Transverse colon (tissue), 4 donors: ENCODE measurements at regions not wholly inside any gene's neighbourhood (a gene's known extent, or its start where the extent isn't known, plus 50 kb on each side); places are given as distances from the start of the nearest gene placed in this dataset.

ENCODE experiments used
- DNase-seq: peaks from one replicate; pipeline ENCODE4 v3.0.0-alpha.2; 2019
- H3K27ac ChIP-seq, 4 donors: fragments of 200-600 bp; sonication (generic); 2 replicates each; pipeline ENCODE4 v1.5.1; 2016 to 2018; ENCODE audit warnings: inconsistent platforms in 4 of 4
- H3K27me3 ChIP-seq: fragments of 200-600 bp; sonication (generic); 2 replicates; pipeline ENCODE4 v1.5.1; 2017; ENCODE audit warnings: inconsistent platforms
- H3K36me3 ChIP-seq, 4 donors: fragments of 200-600 bp; sonication (generic); 2 replicates each; pipeline ENCODE4 v1.5.1; 2017 to 2019; ENCODE audit warnings: inconsistent platforms in 4 of 4
- H3K4me1 ChIP-seq, 4 donors: fragments of 200-600 bp; sonication (generic); 2 replicates each; pipeline ENCODE4 v1.5.1; 2017 to 2020; ENCODE audit warnings: inconsistent platforms in 4 of 4
- H3K4me3 ChIP-seq, 4 donors: fragments of 200-600 bp; sonication (generic); 1 replicate in 1 of 4; 2 replicates in 3 of 4; pipeline versions ENCODE4 v1.5.1 to v1.6.1; 2017 to 2019; ENCODE audit warnings: inconsistent platforms in 4 of 4
- H3K9me3 ChIP-seq, 2 donors: fragments of 200-600 bp; sonication (generic); 2 replicates each; pipeline ENCODE4 v1.5.1; 2017 to 2019; ENCODE audit warnings: inconsistent platforms in 2 of 2
- CTCF ChIP-seq, 5 experiments: fragments of 200-600 bp in 3 of 5; fragments of 450-650 bp in 2 of 5; sonication (generic) in 3 of 5; IDR thresholded peaks; 1 replicate in 2 of 5; 2 replicates in 3 of 5; pipeline ENCODE4 v1.5.1; 2016 to 2017; ENCODE audit warnings: antibody characterized with exemption in 5 of 5, inconsistent platforms in 3 of 5, mild to moderate bottlenecking in 2 of 5, moderate library complexity in 1 of 5
- EP300 ChIP-seq: sonication (generic); formaldehyde crosslinking; IDR thresholded peaks from one replicate; pipeline ENCODE4 v1.6.1; 2017; ENCODE audit warnings: antibody characterized with exemption, low read depth
- POLR2A ChIP-seq: fragments of 450-650 bp; IDR thresholded peaks from one replicate; pipeline ENCODE4 v1.6.1; 2016; ENCODE audit warnings: antibody characterized with exemption, mild to moderate bottlenecking, moderate library complexity
- POLR2AphosphoS5 ChIP-seq, 3 donors: sonication (generic); formaldehyde crosslinking; IDR thresholded peaks; one replicate each; pipeline ENCODE4 v1.6.1; 2016; ENCODE audit warnings: antibody characterized with exemption in 3 of 3
- whole genome bisulfite sequencing, 2 donors: methylation state at CpG; one replicate each; pipeline ENCODE4 v1.1.5; 2018; ENCODE audit warnings: low coverage in 1 of 2; 5-methylcytosine and 5-hydroxymethylcytosine counted together
- in situ Hi-C, 4 donors: fragments of 200-750 bp; cut with MboI; loops; one replicate each; pipeline versions ENCODE4 v1.15.0 to v1.15.1; 2017; ENCODE audit warnings: low sequenced_read_pairs in 3 of 4, low pct_ligation_motif_present in 1 of 4, low pct_unique_long_range_greater_than_20kb in 1 of 4
- intact Hi-C: fragments of 100-400 bp; cut with DNase I; formaldehyde crosslinking; loops from one replicate; pipeline ENCODE4 v1.15.1; 2023; ENCODE audit warnings: low total_unique reads

- Histone ChIP-seq H3K27me3 (no peaks in the 10 kb centered on the region), H3K4me1 (peaks cover 0 to 31% (median 24%) of the 10 kb centered on the region in 4 donors), H3K36me3 (no peaks in the 10 kb centered on the region), H3K4me3 (no peak overlapping the region), H3K27ac (peak overlapping the region; percentile 43 to 57 (median 52)), H3K9me3 (no peaks in the 10 kb centered on the region)
- no peak for DNase-seq
- in situ Hi-C loops (loop anchor here in 3 of 4 donors (10.0 to 25.0 kb wide), 3 partner anchors 978 to 1253 kb away; no protein-coding TSS in a partner anchor), intact Hi-C loops (no loop called here)
- TF ChIP-seq POLR2AphosphoS5 (IDR thresholded peaks at IDR 0.05) (peak in 1 of 3 donors; percentile 40), CTCF (IDR thresholded peaks at IDR 0.05) (no peak)
- 71 to 83% methylated on average over 4 to 5 of the region's 5 CpGs for WGBS, 2 donors
Measured at GRCh38 chr11:111440416-111441205, 61.5 kb upstream of the POU2AF1 start.

- 100% methylated on average over 1 of the region's 1 CpG; no CpG with 5 or more reads in 1 of the 2 donors for WGBS, 2 donors
- Histone ChIP-seq H3K27me3 (no peaks in the 10 kb centered on the region), H3K4me3 (no peak overlapping the region), H3K4me1 (peaks cover 0 to 31% (median 23%) of the 10 kb centered on the region in 4 donors), H3K9me3 (no peaks in the 10 kb centered on the region), H3K36me3 (no peaks in the 10 kb centered on the region), H3K27ac (peak overlapping the region in 3 of 4 donors; percentile 26 to 57 (median 43))
- in situ Hi-C loops = loop anchor here in 3 of 4 donors (10.0 to 25.0 kb wide), 3 partner anchors 978 to 1253 kb away; no protein-coding TSS in a partner anchor
- DNase-seq = no peak
- TF ChIP-seq POLR2AphosphoS5 (IDR thresholded peaks at IDR 0.05) (no peak), CTCF (IDR thresholded peaks at IDR 0.05) (no peak), EP300 (no peak), POLR2A (no peak)
- intact Hi-C loops = no loop called here
Measured at GRCh38 chr11:111439901-111440300, 60.8 kb upstream of the POU2AF1 start.

GRCh38 chr11:111438846-111439520, 59.9 kb upstream of the POU2AF1 start:
- in situ Hi-C loops = loop anchor here in 2 of 4 donors (25.0 kb wide), 2 partner anchors 977 to 1252 kb away; no protein-coding TSS in a partner anchor

More at GRCh38 chr11:111438846-111439520, 59.9 kb upstream of the POU2AF1 start:
- 70 to 76% methylated on average over 2 to 11 of the region's 11 CpGs for WGBS, 2 donors
- intact Hi-C loops = no loop called here
- no peaks in the 10 kb centered on the region for H3K27me3 ChIP-seq
- DNase-seq = peak; percentile 50
- peak overlapping the region in 3 of 4 donors; percentile 0 to 37 (median 26) for H3K27ac ChIP-seq
- H3K4me3 ChIP-seq = no peak overlapping the region
- H3K9me3 ChIP-seq = no peaks in the 10 kb centered on the region
- TF ChIP-seq POLR2AphosphoS5 (IDR thresholded peaks at IDR 0.05) (no peak), CTCF (IDR thresholded peaks at IDR 0.05) (no peak), EP300 (no peak), POLR2A (no peak)
- peaks cover 0 to 31% (median 23%) of the 10 kb centered on the region in 4 donors for H3K4me1 ChIP-seq
- no peaks in the 10 kb centered on the region for H3K36me3 ChIP-seq
